ENCODE measurements at regions not wholly inside any gene's neighbourhood (a gene's known extent, or its start where the extent isn't known, plus 50 kb on each side); places are given as distances from the start of the nearest gene placed in this dataset.

GRCh38 chr2:13542061-13542460 lies 825.3 kb downstream of the TRIB2 start:
- in situ Hi-C loops (cut with HindIII; ENCODE audit: low sequenced_read_pairs) = no loop called here
- no peak for TF ChIP-seq CTCF (IDR thresholded peaks at IDR 0.05; ENCODE audit: low read depth, low read length, missing control alignments)
- no peak overlapping the region for H3K4me3 ChIP-seq (ENCODE audit: low read depth, low read length)
- no peak for DNase-seq (ENCODE audit: low read depth)

GRCh38 chr2:13542642-13543041 lies 825.9 kb downstream of the TRIB2 start:
- no peak overlapping the region for H3K4me3 ChIP-seq (ENCODE audit: low read depth, low read length)
- in situ Hi-C loops (cut with HindIII; ENCODE audit: low sequenced_read_pairs) = no loop called here
- TF ChIP-seq CTCF (IDR thresholded peaks at IDR 0.05; ENCODE audit: low read depth, low read length, missing control alignments) = no peak
- DNase-seq (ENCODE audit: low read depth) = no peak

- no peak overlapping the region for H3K4me3 ChIP-seq (ENCODE audit: low read depth, low read length)
- no peak for DNase-seq (ENCODE audit: low read depth)
- no peak for TF ChIP-seq CTCF (IDR thresholded peaks at IDR 0.05; ENCODE audit: low read depth, low read length, missing control alignments)
- in situ Hi-C loops (cut with HindIII; ENCODE audit: low sequenced_read_pairs) = no loop called here
Observed at GRCh38 chr2:13543550-13543949, 826.8 kb downstream of the TRIB2 start.

- no peak overlapping the region for H3K4me3 ChIP-seq (ENCODE audit: low read depth, low read length)
- in situ Hi-C loops (cut with HindIII; ENCODE audit: low sequenced_read_pairs) = no loop called here
- DNase-seq (ENCODE audit: low read depth) = no peak
- TF ChIP-seq CTCF (IDR thresholded peaks at IDR 0.05; ENCODE audit: low read depth, low read length, missing control alignments) = no peak
Observed at GRCh38 chr2:13545320-13545719, 828.6 kb downstream of the TRIB2 start.

GRCh38 chr2:13546131-13546530 lies 829.4 kb downstream of the TRIB2 start:
- TF ChIP-seq CTCF (IDR thresholded peaks at IDR 0.05; ENCODE audit: low read depth, low read length, missing control alignments) = no peak
- no peak overlapping the region for H3K4me3 ChIP-seq (ENCODE audit: low read depth, low read length)
- in situ Hi-C loops (cut with HindIII; ENCODE audit: low sequenced_read_pairs) = no loop called here
- no peak for DNase-seq (ENCODE audit: low read depth)

GRCh38 chr2:13550285-13551231 lies 833.8 kb downstream of the TRIB2 start:
- no peak for DNase-seq (ENCODE audit: low read depth)
- no peak for TF ChIP-seq CTCF (IDR thresholded peaks at IDR 0.05; ENCODE audit: low read depth, low read length, missing control alignments)
- in situ Hi-C loops (cut with HindIII; ENCODE audit: low sequenced_read_pairs) = no loop called here
- no peak overlapping the region for H3K4me3 ChIP-seq (ENCODE audit: low read depth, low read length)

Data from astrocyte of the cerebellum (primary cell).